Superior temporal gyrus (tissue), 1 donor: ENCODE measurements at regions not wholly inside any gene's neighbourhood (a gene's known extent, or its start where the extent isn't known, plus 50 kb on each side); places are given as distances from the start of the nearest gene placed in this dataset.
A peak's percentile ranks its signal among the peaks of the same experiment; 100 is the strongest.

Source experiments
- DNase-seq: peaks from one replicate; pipeline ENCODE4 v3.0.0-alpha.2; 2016; ENCODE audit errors: extremely low spot score

GRCh38 chr7:118079369-118079768, 104.6 kb upstream of the LSM8 start:
- DNase-seq, result no peak

- DNase-seq, result no peak
These were observed 103.0 kb upstream of the LSM8 start for GRCh38 chr7:118080947-118081346.

- no peak for DNase-seq
These were observed 101.5 kb upstream of the LSM8 start for GRCh38 chr7:118082506-118082905.

GRCh38 chr7:118085000-118085399, 99.0 kb upstream of the LSM8 start:
- no peak for DNase-seq

GRCh38 chr7:118087126-118087525, 96.8 kb upstream of the LSM8 start:
- DNase-seq, result no peak

- no peak for DNase-seq
These were observed 89.9 kb upstream of the LSM8 start for GRCh38 chr7:118094044-118094443.

- DNase-seq, result peak; percentile 83
These were observed 79.0 kb upstream of the LSM8 start for GRCh38 chr7:118104812-118105441.

- DNase-seq, result no peak
These were observed 74.4 kb upstream of the LSM8 start for GRCh38 chr7:118109607-118110006.

GRCh38 chr7:118110178-118110925, 73.6 kb upstream of the LSM8 start:
- no peak for DNase-seq

GRCh38 chr7:118111347-118111746, 72.6 kb upstream of the LSM8 start:
- no peak for DNase-seq

- no peak for DNase-seq
These were observed 69.8 kb upstream of the LSM8 start for GRCh38 chr7:118114175-118114574.

- DNase-seq, result no peak
These were observed 54.7 kb upstream of the LSM8 start for GRCh38 chr7:118129041-118129795.

GRCh38 chr7:118132764-118133163, 51.2 kb upstream of the LSM8 start:
- DNase-seq, result no peak
